DMS53 treated with DMSO at 0.1 percent for 48 hours (cell line): ENCODE measurements at regions not wholly inside any gene's neighbourhood (a gene's known extent, or its start where the extent isn't known, plus 50 kb on each side); places are given as distances from the start of the nearest gene placed in this dataset.

Source experiments
- DNase-seq: peaks from one replicate; lab custom pipeline; 2025; ENCODE audit not compliant: unreplicated experiment; lab: John Stamatoyannopoulos, UW

DNA sequence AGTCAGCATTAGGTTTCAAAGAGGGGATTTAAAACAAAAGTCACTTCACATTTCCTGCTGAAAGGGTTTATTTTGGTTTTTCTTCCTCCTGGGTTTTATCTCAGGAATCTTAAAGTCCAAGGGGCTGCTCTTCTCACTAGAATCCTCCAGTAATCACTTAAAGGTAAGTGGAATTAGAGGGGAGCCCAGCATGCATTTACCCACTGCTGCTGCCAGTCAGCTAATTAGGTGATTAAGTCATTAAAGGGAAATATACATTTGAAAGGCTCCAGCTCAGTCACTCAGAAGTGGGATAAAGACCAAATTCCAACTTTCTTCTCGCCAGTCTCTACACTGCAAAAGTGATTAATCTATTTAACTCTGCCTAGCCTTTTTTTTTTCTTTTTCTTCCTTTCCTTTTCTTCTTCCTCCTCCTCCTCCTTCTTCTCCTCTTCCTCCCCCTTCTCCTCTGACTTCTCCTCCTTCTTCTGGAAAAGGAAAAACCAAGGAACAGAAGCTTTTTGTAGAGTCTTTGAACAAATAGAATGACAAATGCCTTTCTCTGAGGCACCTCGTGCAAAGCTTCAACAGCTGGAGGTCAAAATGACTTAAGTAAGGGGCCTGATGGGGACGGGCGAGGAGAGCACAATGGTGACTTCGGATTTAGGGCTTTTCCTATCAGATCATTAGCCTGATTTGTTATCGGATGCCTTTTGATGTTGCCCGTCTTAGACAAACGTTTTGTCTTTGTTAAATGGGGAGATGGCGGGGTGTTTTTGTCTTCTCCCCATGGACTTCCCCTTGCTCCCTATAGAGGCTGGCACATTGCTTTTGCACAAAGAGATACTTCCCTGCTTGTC is 617.6 kb downstream of the IRX1 start:
- DNase-seq, result no peak

DNA sequence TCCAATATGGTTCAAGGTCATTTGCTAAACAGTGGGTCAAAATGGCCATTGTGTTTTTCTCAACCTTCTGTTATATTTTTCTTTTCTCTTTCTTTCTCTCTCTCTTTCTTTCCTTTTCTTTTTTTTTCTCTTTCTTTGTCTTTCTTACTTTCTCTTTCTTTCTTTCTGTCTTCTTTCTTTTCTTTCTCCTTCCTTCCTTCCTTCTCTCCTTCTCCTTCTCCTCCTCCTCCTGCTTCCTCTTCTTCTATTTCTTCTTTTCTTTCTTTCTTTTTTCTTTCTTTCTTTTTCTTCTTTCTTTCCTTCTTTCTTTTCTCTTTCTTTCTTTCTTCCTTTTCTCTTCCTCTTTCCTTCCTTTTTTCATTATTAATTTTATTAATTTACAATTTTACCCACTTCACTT is 619.5 kb downstream of the IRX1 start:
- no peak for DNase-seq

DNA sequence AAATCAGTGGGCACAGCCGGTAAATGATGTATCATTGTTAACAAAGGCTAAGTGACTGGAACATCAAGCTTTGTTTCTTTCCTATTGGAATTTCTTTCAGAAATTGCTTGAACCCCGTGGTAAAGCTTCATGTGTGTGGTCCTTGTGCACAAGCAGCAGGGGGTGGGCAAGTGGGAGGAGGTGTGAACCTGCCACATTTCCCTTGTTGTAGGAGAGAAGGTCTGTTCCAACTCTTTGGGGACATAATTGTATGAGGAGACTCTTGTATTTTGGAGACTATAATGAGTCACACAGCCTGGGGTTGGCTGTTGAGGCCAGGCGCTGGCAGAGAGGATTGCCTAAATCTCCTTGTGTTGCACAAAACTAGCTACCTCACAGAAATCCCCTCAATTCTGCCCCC is 620.5 kb downstream of the IRX1 start:
- no peak for DNase-seq

DNA sequence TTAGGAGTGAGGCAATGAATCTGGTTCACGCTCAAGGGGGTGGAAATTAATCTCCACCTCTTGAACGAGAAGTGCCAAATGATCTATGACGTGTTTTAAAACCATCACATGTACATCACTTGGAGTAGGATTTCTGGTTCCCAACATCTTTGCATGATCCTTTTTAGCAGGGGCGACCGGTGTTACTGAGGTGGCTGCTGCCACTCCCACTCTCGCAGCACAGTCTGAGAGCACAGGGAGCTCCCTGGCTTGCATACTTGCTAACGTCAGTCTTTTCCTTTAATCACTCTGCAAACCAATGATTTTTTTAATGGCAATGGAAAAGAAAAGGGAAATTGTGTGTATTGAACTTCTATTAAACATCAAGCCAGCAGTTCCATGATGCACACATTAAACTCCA is 624.4 kb downstream of the IRX1 start:
- no peak for DNase-seq

DNA sequence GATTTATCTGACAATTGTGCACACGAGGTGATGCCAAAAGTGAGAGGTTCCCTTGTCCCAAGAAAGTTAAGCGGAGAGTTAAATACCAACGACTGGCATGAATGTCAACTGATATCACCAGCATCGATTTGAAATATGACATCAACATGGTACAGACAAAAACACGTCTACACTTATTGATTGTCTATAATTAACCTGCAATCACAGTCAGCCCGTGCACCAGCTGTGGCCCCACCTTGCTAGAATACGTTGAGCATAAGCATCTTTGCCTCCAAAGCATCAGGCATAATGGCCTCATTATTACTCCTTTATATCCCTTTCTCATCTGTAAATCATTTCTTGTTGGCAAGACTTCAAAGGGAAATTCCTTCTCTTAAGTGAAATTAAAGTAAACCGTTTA is 625.4 kb downstream of the IRX1 start:
- no peak for DNase-seq

DNA sequence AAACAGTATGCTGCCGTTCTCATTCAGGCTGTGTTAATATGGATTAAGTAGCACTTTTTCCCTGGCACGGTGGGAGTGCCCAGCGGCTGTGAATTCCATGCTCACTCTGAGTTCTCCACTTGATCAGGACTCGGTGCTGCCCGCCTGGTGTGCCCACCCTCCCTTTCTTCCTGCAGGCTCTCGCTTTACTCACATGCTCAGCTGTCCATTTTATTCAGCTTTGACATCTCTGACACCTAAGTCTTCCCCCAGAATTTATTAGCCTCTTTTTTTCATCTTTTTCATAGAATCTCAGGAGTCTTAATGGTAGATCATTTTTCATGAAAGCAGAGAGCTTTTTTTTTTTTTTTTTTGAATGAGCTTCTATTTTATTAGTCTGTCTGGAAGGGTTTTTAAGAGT is 626.5 kb downstream of the IRX1 start:
- no peak for DNase-seq

DNA sequence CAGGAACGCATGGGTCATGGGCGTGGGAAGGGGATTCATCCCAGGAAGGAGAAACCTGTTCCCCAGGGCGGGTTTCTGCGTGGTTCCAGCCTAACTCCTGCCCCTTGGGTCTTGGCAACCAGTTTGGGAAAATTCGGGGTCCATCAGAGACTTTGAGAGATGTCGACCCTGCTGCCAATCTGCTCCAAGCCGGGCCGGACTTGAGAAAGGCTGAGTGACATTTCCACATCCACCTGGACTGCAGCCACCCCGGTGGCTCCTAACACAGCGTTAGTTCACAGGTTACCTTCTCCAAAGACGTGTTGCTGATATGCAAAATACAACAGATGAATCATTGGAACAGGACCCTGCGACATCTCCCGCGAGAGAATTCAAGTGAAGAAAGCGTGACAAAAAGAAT is 627.2 kb downstream of the IRX1 start:
- no peak for DNase-seq

DNA sequence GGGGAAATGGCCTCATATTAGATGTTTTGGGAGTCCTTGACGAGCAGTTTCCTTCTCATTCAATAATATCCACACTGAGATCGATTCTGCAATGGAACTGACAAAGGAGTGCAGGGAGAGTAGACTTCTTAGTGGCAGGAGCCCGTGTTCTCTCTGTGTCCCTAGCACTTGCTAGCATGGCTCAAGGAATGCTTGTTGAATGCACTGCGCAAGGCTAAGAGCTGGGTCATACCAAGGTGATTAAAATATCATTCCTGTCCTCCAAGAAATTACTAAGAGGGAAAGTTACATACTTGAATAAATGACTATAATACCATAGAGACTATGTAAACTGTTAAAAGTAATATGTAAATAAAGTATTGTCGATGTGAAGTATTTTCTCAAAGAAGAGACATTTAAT is 630.1 kb downstream of the IRX1 start:
- DNase-seq, result no peak

DNA sequence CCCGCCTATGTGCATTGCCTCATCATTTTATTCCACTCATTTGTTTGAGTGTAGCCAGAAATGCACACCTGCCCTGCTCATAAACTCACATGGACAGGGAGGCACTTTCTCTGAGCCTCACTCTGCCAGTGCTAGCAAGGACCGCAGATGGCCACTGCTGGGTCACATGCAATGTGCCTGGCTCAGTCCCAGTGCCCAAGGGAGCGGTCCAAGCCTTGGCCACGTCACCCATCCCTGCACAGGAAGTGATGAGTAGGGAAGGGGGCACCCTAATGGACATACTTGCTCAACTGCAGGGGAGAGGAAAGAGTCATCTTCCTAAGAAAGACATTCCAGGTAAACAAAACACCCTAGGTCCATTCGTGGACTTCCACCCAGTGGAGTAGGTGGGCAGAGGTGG is 630.9 kb downstream of the IRX1 start:
- DNase-seq, result no peak

DNA sequence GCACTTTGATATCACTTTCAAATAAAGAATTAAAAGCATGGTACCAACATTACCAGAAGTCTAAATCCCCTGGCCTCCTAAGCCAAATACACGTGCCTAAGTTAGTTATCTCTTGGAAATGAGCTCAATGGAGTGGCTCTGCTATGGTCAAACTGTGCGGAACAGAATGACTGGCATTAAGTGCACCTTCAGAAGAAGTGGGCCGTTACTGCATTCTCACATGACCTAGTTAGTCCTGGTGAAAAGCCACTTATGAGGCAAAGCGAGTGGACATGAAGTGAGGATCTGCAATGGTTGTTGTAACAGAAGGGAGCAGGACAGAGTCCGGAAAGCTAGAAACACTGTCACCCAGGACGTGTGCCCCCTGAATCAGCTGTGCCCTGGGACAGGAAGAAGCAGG is 633.1 kb downstream of the IRX1 start:
- no peak for DNase-seq

DNA sequence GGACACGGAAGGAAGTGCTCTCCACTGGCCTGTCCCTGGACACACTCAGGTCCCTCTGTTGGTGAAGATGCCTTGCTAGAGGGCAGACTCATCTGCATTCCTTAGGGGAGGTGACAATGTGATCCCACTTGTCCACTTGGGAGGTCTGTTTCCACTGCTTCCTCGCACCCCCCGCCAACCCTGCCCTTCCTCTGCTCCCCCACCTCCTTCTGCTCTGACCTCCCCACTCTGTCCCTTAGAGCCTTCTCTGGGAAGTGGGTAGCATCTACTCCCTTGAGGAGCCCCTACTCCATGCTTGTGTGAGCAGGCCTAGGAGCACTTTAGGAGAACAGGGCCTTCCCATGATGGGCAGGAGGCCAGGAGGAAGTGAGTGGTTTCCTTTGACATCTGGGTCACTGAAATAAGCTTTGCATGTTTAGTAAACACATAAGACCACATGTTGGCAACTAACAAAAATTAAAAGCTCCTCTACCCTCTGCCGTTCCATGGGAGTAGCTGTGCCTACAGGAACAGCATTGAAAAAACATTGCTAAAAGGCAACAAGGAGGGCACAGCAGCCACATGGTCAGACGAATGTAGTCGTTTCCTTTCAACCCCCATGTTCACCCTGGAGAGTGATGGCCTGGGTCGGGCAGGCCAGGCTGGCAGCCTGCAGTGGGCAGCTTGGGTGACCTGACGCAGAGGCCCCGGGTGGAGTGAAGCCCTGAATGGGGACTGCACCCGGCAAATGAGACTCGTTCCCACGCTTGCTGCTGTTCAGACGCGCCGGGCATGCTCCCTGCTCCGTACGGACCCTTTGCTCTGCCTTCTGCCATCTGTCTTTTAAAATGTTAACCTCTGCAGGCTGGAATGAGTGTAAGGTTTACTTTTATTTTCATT is 634.0 kb downstream of the IRX1 start:
- no peak for DNase-seq

DNA sequence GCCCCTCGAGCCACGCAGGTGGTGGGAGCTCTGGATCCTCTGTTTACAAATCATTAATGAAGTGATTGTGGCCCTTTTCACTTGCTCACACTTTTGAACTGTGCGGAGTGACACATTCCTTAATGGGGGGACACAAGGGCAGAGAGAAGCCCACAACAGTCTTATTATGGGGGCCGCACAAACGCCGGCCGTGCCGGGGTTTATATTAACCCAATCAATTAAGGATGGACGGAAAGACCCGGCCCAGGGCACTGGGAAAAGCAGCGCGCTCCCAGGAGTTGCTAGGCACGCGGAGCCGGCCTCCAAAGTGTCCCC is 634.8 kb downstream of the IRX1 start:
- no peak for DNase-seq

DNA sequence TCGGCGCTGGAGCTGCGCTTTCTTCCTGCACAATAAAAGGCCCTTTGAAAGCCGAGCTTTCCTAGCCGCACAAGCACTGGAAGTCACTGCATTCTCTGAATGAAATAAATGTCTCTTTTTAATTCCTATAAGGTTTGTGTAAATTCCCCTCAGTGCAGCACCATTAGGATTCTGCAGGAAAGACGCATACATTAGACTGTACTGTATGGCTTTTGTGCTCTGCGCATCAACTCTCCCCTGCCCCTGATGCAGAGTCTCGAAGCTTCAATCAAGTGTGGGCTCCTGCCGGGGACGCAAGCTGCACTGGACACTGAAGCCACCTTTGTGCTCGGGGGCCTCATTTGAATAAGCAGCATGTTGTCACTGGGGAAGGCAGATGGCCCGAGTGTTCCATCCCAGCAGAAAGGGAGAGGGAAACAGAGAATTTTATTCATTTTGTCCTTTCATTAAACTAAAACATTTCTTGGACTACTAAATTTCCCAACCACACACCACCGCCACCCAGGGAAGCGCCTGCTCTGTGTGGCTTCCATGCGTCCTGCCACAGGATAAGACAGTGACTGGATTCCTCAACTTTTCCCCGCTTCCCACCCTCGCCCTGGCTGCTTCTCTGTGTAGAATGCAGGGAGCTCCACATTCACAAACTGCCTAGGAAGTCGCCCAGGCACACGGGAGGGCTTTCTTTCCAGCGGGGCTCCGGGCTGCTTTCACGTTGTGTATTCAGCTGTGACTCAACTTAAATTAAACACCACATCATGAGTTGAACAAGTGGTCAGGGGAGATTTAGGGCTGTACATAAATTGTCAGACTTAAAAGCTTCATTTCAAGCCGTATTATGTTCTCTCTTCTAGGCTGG is 635.4 kb downstream of the IRX1 start:
- no peak for DNase-seq

DNA sequence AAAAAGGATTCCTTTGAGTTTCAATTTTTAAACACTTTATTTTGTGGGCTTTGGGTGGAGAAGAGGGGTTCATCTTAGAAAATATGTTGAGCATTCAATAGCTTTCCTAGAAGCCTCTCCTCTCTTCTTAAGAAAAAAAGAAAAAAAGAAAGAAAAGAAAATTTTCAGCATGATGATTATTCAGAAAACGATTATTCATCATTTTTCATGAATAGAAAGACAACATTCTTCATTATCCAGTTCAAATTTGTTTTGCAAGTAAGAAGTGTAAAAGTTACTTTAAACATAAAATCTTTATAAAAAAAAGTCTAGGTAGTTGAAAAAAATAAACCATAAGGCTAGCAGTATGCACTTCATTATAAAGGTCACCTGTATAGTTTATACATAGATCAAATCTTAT is 636.5 kb downstream of the IRX1 start:
- DNase-seq, result no peak

DNA sequence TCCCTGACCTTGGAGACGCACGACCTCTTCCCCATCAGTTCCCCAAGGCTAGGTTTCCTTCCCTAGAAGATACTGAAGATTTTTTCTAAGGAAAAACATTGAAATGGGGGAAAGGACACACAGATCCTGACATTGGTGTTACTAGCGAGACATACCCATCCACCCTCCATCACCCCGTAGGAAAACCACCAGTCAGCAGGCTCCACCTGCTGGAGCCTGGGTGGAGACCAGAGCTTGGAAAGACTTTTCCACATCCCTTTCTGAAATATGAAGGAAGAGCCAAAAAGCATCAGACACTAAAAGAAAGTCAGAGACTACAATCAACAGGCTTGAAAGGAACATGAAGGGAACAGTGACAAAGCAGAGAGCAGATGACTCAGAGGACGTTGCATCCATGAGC is 638.0 kb downstream of the IRX1 start:
- DNase-seq, result no peak

DNA sequence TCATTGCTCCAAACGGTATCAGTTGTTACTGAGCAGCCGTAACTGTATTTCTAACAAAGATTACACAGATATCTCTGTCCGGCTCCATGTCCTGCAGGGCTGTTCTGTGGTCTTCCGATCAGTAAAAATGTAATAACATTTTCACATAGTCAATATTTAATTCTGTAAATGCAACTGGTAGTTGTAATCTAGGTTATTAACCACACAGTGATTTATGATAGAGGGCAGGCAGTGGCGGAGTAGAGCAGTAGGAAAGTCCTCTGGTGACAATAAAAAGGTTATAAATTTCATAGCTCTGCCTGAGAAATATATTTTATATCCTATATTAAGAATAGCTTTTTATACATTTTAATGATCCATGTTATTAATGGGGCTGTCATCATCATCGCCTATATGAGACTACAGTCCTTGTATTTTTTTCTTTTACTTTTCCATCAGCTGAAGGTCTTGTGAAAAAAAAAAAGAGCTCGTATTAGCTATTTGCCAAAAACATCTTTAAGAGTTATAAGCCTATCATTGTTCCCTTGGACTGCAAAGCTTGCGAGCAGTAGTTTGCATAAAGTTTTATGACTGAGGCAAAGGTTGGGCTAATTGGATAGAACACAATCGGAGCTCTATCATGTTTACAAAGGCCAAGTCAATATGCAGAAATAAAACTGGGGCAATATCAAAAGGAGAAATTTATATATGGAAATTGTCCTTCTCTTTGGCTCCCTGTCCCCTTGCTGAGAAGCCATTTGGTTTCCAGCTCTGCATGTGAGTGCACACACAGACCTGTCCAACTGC is 648.0 kb downstream of the IRX1 start:
- no peak for DNase-seq

DNA sequence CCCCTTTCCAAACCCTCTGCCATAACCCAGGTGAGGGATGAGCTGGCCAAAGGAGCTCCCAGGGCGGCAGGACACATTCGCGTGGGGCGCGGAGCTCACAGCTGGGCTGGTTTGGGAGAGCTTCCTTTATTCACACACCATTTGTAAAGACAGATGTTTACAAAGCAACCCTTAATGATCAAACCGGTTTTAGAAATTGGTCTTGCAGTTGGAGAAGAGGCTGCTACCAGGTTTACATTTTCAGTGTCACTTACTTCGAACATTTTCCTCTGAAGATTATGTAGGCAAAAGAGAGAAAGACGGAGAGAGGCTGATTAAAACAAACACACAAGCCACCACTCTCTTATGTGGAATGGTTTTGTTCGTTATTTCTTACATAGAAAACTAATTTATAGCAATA is 648.7 kb downstream of the IRX1 start:
- DNase-seq, result no peak

DNA sequence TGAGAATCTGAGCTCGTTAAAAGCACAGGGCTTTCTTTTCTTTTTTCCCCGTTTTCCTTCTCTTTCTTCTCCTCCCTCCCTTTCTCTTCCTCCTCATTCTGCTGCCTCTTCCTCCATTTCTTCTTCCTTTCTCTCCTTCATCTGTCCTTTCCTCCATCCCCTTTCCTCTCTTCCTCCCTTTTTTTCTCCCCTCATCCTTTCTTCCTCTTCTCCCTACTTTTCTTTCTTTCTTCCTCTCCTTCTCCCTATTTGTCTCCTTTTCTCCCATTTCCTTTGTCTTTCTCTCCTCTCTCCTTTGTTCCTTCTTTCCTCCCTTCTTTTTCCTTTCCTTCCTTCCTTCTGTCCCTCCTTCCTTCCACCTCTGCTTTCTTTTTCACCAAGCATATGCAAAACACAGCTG is 649.4 kb downstream of the IRX1 start:
- no peak for DNase-seq

DNA sequence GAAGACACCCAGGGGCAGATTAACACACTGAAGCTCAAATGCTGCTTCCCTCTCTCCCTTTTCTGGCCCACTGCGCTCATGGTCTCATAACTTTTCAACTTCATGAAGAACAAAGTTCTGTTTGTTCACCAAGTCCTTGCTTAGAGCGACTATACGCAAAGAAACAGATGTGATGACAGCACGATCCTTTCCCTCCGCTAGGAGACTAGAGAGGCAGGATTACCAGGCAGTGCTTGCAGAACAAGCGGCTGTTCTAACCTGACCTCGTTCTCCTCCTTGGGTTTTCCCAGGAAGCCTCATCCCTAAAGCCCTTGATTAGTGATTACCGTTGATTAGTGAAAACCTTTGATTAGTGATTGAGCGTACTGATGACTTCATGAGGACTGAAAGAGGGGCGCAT is 649.9 kb downstream of the IRX1 start:
- no peak for DNase-seq

DNA sequence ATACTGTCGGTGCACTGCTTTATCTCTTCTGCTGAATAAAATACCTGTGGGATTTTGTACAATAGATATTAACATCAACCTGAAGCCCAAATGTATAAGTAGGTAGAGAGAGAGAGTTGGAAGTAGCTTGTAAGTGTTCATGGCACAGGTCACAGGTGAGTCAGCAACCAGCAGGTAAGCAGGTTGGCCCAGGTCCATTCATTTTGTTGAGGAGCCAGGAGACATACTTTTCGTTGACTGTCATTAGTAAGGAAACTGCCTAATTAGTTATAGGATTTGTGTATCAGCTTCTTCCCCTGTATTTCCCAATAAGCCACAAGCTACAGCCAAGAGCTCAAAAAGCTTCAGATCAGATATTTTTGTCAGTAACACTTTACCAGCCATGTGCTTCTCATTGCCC is 650.8 kb downstream of the IRX1 start:
- DNase-seq, result no peak

DNA sequence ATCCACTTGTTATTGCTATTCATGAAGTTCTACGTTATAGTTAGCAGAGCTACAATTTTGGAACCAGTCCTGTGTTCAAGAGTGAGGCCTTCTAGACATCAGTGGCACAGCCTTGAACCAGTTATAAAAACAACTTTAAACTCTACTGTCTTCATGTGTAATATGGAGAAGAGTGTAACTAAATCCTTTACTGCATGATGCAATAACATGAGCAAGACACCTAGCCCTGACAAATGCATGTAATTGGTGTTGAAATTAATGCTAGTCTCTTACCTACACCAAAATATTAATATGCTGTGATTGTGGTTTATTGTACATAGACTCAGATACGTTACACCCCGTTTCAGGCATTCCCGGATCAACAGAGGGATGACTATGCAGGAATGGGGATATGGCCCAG is 654.6 kb downstream of the IRX1 start:
- DNase-seq, result no peak
